Lower lobe of right lung (tissue), 2 donors: ENCODE measurements at regions not wholly inside any gene's neighbourhood (a gene's known extent, or its start where the extent isn't known, plus 50 kb on each side); places are given as distances from the start of the nearest gene placed in this dataset.
"Not testable (repeated sequence)": the region's sequence is repeated elsewhere in the genome, so short reads cannot be mapped to it uniquely, and the experiment has no call there.

Source experiments
- ATAC-seq, 2 donors: fragments of 200-7000 bp; cut with Tn5 transposase; one replicate each; pipeline ENCODE4 v1.9.1; 2020 to 2022; ENCODE audit warnings: mild to moderate bottlenecking in 2 of 2, moderate library complexity in 2 of 2
- DNase-seq: peaks from one replicate; pipeline ENCODE4 v3.0.0-alpha.2; 2020
- H3K27ac ChIP-seq: fragments of 200-600 bp; one replicate; pipeline ENCODE4 v1.8.0; 2022
- H3K27me3 ChIP-seq: fragments of 200-600 bp; one replicate; pipeline ENCODE4 v1.8.0; 2022; ENCODE audit warnings: low read depth
- H3K36me3 ChIP-seq: fragments of 200-600 bp; one replicate; pipeline ENCODE4 v1.8.0; 2022; ENCODE audit warnings: mild to moderate bottlenecking
- H3K4me1 ChIP-seq: fragments of 200-600 bp; one replicate; pipeline ENCODE4 v1.8.0; 2022
- H3K4me3 ChIP-seq: fragments of 200-600 bp; one replicate; pipeline ENCODE4 v1.8.0; 2022; ENCODE audit warnings: mild to moderate bottlenecking
- H3K9me3 ChIP-seq: fragments of 200-600 bp; one replicate; pipeline ENCODE4 v1.8.0; 2022
- intact Hi-C: fragments of 100-400 bp; cut with DNase I; formaldehyde crosslinking; loops from one replicate; pipeline ENCODE4 v1.11.0; 2022
- TF ChIP-seq, protein P1 (sequence below): fragments of 200-600 bp; IDR thresholded peaks from one replicate; pipeline ENCODE4 v1.8.0; 2022; ENCODE audit warnings: antibody characterized with exemption, mild to moderate bottlenecking
- donor health status: DM: no; HTN: yes; CAD: no; lungs with severe emphysema.

DNA sequence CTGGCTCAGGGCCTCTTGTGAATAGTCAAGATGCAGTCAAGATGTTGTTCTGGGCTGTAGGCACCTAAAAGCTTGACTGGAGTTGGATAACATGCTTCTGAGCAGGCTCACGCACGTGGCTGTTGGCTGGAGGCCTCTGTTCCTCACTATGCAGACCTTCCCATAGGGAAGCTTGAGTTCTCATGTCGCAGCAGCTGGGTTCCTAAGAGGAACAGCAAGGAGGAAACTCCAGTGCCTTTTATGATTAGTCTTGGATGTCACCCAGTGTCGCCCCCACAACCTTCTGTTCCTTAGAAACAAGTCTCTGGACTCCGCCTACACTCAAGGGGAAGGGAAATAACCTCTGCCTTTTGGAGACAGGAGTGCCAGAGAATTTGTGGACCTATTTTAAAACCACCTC is 210.7 kb downstream of the BCAS1 start:
- ATAC-seq (peak; percentile 17 to 33), DNase-seq (peak; percentile 51)
- no peaks in the 10 kb centered on the region for H3K36me3 ChIP-seq
- peaks cover 13% of the 10 kb centered on the region for H3K4me1 ChIP-seq
- no peak overlapping the region for H3K4me3 ChIP-seq
- H3K9me3 ChIP-seq: no peaks in the 10 kb centered on the region
- peak overlapping the region; percentile 9 for H3K27ac ChIP-seq
- intact Hi-C loops: no loop called here
- H3K27me3 ChIP-seq: no peaks in the 10 kb centered on the region
- TF ChIP-seq, protein P1, sequence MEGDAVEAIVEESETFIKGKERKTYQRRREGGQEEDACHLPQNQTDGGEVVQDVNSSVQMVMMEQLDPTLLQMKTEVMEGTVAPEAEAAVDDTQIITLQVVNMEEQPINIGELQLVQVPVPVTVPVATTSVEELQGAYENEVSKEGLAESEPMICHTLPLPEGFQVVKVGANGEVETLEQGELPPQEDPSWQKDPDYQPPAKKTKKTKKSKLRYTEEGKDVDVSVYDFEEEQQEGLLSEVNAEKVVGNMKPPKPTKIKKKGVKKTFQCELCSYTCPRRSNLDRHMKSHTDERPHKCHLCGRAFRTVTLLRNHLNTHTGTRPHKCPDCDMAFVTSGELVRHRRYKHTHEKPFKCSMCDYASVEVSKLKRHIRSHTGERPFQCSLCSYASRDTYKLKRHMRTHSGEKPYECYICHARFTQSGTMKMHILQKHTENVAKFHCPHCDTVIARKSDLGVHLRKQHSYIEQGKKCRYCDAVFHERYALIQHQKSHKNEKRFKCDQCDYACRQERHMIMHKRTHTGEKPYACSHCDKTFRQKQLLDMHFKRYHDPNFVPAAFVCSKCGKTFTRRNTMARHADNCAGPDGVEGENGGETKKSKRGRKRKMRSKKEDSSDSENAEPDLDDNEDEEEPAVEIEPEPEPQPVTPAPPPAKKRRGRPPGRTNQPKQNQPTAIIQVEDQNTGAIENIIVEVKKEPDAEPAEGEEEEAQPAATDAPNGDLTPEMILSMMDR: no peak

DNA sequence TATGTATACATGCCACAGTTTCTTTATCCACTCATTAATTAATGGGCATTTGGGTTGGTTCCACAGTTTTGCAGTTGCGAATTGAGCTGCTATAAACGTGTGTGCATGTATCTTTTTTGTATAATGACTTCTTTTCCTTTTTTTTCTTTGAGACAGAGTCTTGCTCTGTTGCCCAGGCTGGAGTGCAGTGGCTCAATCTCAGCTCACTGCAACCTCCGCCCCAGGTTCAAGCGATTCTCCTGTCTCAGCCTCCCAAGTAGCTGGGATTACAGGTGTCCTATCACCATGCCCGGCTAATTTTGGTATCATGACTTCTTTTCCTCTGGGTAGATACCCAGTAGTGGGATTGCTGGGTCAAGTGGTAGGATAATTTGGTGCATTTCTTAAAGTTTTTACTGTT is 211.4 kb downstream of the BCAS1 start:
- H3K4me1 ChIP-seq: peaks cover 13% of the 10 kb centered on the region
- intact Hi-C loops, DNase-seq, H3K36me3 ChIP-seq, H3K9me3 ChIP-seq, H3K4me3 ChIP-seq, H3K27ac ChIP-seq, H3K27me3 ChIP-seq, ATAC-seq: not testable (repeated sequence)

DNA sequence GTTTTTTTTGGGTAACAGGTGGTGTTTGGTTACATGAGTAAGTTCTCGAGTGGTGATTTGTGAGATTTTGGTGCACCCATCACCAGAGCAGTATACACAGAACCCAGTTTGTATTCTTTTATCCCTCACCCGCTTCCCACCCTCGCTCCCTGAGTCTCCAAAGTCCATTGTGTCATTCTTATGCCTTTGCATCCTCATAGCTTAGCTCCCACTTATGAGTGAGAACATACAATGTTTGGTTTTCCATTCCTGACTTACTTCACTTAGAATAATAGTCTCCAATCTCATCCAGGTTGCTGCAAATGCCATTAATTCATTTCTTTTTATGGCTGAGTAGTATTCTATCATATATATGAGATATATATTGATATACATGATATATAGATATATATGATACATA is 211.9 kb downstream of the BCAS1 start:
- not testable (repeated sequence) for H3K27ac ChIP-seq

DNA sequence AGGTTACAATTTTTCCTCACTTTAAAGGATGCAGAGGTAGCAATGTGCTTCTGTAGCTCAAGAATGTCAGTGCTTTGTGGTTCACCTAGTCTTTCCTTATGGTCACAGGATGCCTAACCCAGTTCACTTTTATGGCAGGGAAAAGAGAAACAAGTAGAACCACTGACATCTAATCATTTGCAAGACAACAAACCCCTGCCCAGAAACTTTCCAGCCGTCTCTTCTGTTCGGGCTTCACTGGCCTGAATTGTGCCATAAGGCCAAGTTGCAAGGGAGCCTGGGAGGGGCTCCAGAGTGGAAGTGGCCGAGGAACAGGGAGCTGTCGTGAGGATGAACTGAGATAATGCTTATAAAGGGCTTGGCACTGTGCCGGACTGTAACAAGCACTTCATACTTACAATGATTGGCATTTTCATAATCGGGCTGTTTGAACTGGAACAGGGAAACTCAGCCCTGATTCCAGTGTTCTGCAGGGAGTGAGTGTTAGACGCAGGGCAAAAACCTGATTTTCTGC is 212.6 kb downstream of the BCAS1 start:
- DNase-seq: no peak
- no peaks in the 10 kb centered on the region for H3K27me3 ChIP-seq
- no peaks in the 10 kb centered on the region for H3K36me3 ChIP-seq
- peak overlapping the region; percentile 34 for H3K27ac ChIP-seq
- no peaks in the 10 kb centered on the region for H3K9me3 ChIP-seq
- H3K4me3 ChIP-seq: no peak overlapping the region
- ATAC-seq: peak in 1 of 2 donors; percentile 48
- TF ChIP-seq, protein P1: no peak
- intact Hi-C loops: no loop called here
- H3K4me1 ChIP-seq: peaks cover 13% of the 10 kb centered on the region

More for the DNA sequence above, 211.9 kb downstream of the BCAS1 start:
- H3K27me3 ChIP-seq, ATAC-seq, intact Hi-C loops, H3K4me3 ChIP-seq, H3K9me3 ChIP-seq, DNase-seq, H3K36me3 ChIP-seq: not testable (repeated sequence)
- peaks cover 13% of the 10 kb centered on the region for H3K4me1 ChIP-seq

DNA sequence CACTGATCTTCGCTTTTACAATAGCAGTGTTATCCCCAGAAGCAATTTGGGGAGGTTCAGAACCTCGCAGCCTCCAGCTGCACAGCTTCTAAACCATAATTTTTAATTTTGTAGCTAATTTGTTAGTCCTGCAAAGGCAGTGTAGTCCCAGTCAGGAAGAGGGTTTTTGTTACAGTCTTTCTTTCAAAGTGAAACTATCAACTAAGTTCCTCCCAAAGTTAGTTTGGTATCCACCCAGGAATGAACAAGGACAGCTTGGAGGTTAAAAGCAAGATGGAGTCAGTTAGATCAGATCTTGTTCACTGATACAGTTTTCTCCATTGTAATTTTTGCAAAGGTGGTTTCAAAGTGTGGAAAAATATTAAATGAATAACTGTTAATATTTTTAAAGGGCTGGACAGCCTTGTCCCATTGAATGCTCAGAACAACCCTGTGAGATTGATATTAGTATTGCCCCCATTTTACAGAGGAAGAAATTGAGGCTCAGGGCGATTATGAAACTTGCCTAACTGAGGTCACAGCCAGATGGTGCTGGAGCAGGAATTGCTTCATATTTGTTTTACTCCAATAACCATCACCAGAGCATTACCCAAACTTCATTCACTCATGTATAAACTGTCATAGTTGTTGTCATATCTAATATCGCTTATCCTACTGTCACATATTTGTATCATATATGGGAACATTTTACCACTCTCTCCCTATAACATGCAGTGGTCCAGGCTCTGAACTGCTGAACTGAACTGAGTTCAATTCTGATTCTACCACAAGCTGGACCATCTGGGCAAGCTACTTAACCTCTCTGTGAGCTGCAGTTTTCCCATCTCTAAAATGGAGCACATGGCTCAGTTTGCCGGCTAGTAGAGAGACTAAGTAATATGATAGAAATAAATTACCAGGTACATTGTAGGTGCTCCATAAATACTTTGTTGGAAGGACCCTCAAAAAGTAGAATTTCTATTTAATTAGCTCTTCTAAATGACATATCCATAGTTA is 213.8 kb downstream of the BCAS1 start:
- TF ChIP-seq, protein P1: no peak
- intact Hi-C loops: no loop called here
- Histone ChIP-seq H3K4me1 (peaks cover 13% of the 10 kb centered on the region), H3K4me3 (no peak overlapping the region), H3K27ac (peak overlapping the region; percentile 3), H3K36me3 (no peaks in the 10 kb centered on the region), H3K9me3 (no peaks in the 10 kb centered on the region), H3K27me3 (no peaks in the 10 kb centered on the region)
- ATAC-seq: no peak
- DNase-seq: no peak

DNA sequence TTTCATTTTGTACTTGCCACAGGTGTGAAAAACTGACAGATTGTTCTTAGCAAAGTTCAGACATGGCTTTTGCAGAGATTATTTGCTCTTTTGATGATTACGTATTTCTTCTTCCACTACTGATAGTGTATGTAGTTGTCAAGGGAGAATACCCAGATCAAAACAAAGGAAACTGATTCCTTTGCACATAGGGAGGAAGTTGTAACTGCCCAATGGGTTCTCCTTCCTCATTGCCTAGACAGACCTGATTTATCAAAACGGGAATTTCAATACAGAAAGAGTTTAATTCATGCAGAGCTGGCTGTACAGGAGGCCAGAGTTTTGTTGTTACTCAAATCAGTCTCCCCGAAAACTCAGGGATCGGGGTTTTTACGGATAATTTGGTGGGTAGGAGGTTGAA is 214.7 kb downstream of the BCAS1 start:
- TF ChIP-seq, protein P1: no peak
- ATAC-seq (peak in 1 of 2 donors; percentile 61), DNase-seq (no peak)
- Histone ChIP-seq H3K36me3 (no peaks in the 10 kb centered on the region), H3K9me3 (no peaks in the 10 kb centered on the region), H3K27ac (peak overlapping the region; percentile 3), H3K27me3 (no peaks in the 10 kb centered on the region), H3K4me1 (peaks cover 13% of the 10 kb centered on the region), H3K4me3 (no peak overlapping the region)
- intact Hi-C loops: no loop called here

DNA sequence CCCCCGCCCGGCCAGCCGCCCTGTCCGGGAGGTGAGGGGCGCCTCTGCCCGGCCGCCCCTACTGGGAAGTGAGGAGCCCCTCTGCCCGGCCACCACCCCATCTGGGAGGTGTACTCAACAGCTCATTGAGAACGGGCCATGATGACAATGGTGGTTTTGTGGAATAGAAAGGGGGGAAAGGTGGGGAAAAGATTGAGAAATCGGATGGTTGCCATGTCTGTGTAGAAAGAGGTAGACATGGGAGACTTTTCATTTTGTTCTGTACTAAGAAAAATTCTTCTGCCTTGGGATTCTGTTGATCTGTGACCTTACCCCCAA is 215.8 kb downstream of the BCAS1 start:
- H3K4me1 ChIP-seq: peaks cover 13% of the 10 kb centered on the region
- H3K9me3 ChIP-seq, H3K27me3 ChIP-seq, H3K27ac ChIP-seq, intact Hi-C loops, ATAC-seq, H3K4me3 ChIP-seq, DNase-seq, H3K36me3 ChIP-seq: not testable (repeated sequence)
